Common myeloid progenitor, CD34-positive (primary cell): ENCODE measurements at regions not wholly inside any gene's neighbourhood (a gene's known extent, or its start where the extent isn't known, plus 50 kb on each side); places are given as distances from the start of the nearest gene placed in this dataset.

Experiments
- CTCF ChIA-PET: fragments of 350-600 bp; sonication (Branson Sonifier 250); formaldehyde crosslinking; loops from one replicate; lab custom pipeline; 2021; ENCODE audit warnings: antibody characterized with exemption; lab: Charles Lee
- POLR2A ChIA-PET: fragments of 350-600 bp; sonication (Branson Sonifier 250); formaldehyde crosslinking; loops from one replicate; lab custom pipeline; 2021; ENCODE audit warnings: antibody characterized with exemption; lab: Charles Lee
- DNase-seq, 3 donors: peaks; one replicate each; pipeline versions ENCODE4 v3.0.0 to v3.0.0-alpha.2; 2013
- H3K27ac ChIP-seq, 2 experiments: 1 replicate in 1 of 2; 2 replicates in 1 of 2; pipeline ENCODE4 v1.7.0; 2013; ENCODE audit warnings: inconsistent platforms in 2 of 2, low read length in 2 of 2, mild to moderate bottlenecking in 2 of 2, low read depth in 1 of 2, moderate library complexity in 1 of 2; ENCODE audit not compliant: severe bottlenecking in 2 of 2, insufficient read depth in 1 of 2, poor library complexity in 1 of 2
- H3K27me3 ChIP-seq, 5 experiments: replicated peaks in 2 of 5; 1 replicate in 3 of 5; 2 replicates in 2 of 5; pipeline versions ENCODE4 v1.6.1 to v1.7.0; 2013; ENCODE audit warnings: low read length in 4 of 5, mild to moderate bottlenecking in 2 of 5, moderate library complexity in 2 of 5, inconsistent platforms in 1 of 5; ENCODE audit not compliant: insufficient read depth in 5 of 5, control insufficient read depth in 4 of 5
- H3K36me3 ChIP-seq, 4 experiments: 1 replicate in 2 of 4; 2 replicates in 2 of 4; pipeline versions ENCODE4 v1.6.1 to v1.7.0; 2013; ENCODE audit warnings: low read length in 3 of 4, control low read depth in 1 of 4, mild to moderate bottlenecking in 1 of 4; ENCODE audit not compliant: control insufficient read depth in 4 of 4, insufficient read depth in 4 of 4
- H3K4me1 ChIP-seq, 4 experiments: 1 replicate in 3 of 4; 2 replicates in 1 of 4; pipeline versions ENCODE4 v1.6.1 to v1.7.1; 2013; ENCODE audit warnings: low read length in 3 of 4, mild to moderate bottlenecking in 3 of 4, control low read depth in 1 of 4, inconsistent platforms in 1 of 4, moderate library complexity in 1 of 4; ENCODE audit not compliant: control insufficient read depth in 4 of 4, insufficient read depth in 4 of 4; ENCODE audit errors: control extremely low read depth in 1 of 4
- H3K4me3 ChIP-seq, 7 experiments: 1 replicate in 4 of 7; 2 replicates in 3 of 7; pipeline versions ENCODE4 v1.5.1 to v1.7.0; 2013; ENCODE audit warnings: mild to moderate bottlenecking in 7 of 7, low read length in 6 of 7, moderate library complexity in 6 of 7, inconsistent platforms in 2 of 7, low read depth in 2 of 7, control low read depth in 1 of 7; ENCODE audit not compliant: insufficient read depth in 4 of 7, control insufficient read depth in 1 of 7; ENCODE audit errors: extremely low read depth in 1 of 7
- H3K9me3 ChIP-seq, 5 experiments: 1 replicate in 4 of 5; 2 replicates in 1 of 5; pipeline versions ENCODE4 v1.6.1 to v1.7.1; 2013; ENCODE audit warnings: low read length in 4 of 5, mild to moderate bottlenecking in 2 of 5, inconsistent platforms in 1 of 5, low read depth in 1 of 5, moderate library complexity in 1 of 5; ENCODE audit not compliant: control insufficient read depth in 4 of 5, insufficient read depth in 2 of 5; ENCODE audit errors: control extremely low read depth in 1 of 5
- WGBS: methylation state at CpG from one replicate; pipeline ENCODE4 v1.1.5; 2013; ENCODE audit not compliant: insufficient coverage; 5-methylcytosine and 5-hydroxymethylcytosine counted together

DNA sequence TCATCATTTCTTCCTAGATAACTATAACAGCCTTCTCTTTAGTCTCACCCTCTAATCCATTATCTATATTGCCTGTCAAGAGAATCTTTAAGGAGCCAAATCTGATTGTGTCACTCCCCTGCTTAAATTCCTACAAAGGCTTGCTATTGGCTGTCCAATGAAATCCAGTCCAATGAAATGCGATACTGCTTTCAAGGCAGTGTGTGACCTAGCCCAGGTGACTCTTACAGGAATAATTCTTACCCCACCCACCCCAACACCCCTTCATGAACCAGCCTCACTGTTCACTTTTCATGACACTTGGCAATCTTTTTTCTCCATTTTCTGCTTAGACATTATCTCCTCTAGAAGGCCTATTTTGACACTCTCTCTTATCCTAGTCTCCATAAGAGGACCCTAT, 163.3 kb upstream of the MARCKS start:
- WGBS, result 100% methylated on average over 1 of the region's 1 CpG
- no peak overlapping the region for H3K27ac ChIP-seq
- H3K4me3 ChIP-seq, result no peak overlapping the region
- POLR2A ChIA-PET, result no interaction called here
- peaks cover 0 to 8% (median 4%) of the 10 kb centered on the region in 4 experiments for H3K4me1 ChIP-seq
- H3K27me3 ChIP-seq, result no peaks in the 10 kb centered on the region
- H3K9me3 ChIP-seq, result no peaks in the 10 kb centered on the region
- H3K36me3 ChIP-seq, result no peaks in the 10 kb centered on the region
- no peak for DNase-seq
- CTCF ChIA-PET, result no interaction called here

DNA sequence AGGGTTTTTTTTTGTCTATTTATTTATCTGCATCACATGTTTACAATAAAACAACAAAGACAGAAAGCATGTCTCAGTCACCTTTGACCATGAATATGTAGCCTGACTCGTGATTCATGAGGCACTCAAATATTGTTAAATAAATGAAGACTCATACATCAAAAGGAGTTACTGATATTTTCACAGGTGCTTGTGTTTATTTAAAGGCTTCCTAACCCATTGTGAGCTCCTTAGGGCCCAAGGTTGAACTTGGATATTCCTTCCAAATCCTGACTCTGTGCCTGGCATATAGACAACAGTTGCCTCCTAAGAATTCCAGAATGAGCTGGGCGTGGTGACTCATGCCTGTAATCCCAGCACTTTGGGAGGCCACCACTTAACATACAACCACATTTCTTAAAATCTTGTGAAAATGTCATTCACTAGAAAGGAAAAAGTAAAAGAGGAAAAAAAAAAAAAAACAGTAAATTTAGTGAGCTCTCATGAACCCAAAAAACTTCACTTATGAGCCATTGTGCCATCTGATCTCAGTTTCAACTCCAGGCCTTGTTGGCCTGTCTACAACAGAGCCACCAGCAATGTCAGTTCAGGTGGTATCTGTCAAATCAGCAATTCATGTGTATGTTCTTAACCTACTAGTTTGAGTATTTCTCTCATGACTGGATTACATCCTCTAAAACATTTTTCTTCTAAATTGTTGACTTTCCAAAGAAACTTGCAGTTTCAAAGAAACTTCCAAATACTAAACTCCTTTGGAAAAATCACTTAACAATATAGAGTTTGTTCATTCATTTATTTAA, 162.7 kb upstream of the MARCKS start:
- Histone ChIP-seq H3K4me1 (peaks cover 0 to 8% (median 4%) of the 10 kb centered on the region in 4 experiments), H3K36me3 (no peaks in the 10 kb centered on the region), H3K9me3 (no peaks in the 10 kb centered on the region), H3K27ac (no peak overlapping the region), H3K27me3 (no peaks in the 10 kb centered on the region), H3K4me3 (no peak overlapping the region)
- DNase-seq, result no peak
- CTCF ChIA-PET, result no interaction called here
- POLR2A ChIA-PET, result no interaction called here
- no CpG with 5 or more reads among the region's 2 CpGs for WGBS

DNA sequence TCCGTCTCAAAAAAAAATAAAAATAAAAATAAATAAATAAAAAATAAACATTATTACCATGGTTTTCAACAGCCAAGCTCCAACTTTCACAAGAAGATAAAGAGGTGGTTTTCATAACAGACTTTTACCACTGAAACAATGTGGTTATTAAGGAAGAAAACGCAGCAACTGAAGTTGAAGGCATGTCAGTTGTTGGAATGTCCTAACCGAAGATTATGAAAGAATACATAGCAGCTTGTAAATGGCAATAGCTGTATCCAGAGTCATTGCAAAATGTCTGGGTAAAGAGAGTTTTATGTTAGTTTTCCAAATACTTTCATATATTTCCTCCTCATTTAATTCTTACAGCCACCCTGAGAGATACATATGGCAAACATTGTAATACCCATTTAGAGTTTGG, 161.6 kb upstream of the MARCKS start:
- POLR2A ChIA-PET, result interaction anchor here (0.6 kb wide), 2 partner anchors 23 to 161 kb away, joined by 3 to 4 read pairs; no protein-coding TSS in a partner anchor
- CTCF ChIA-PET, result no interaction called here

DNA sequence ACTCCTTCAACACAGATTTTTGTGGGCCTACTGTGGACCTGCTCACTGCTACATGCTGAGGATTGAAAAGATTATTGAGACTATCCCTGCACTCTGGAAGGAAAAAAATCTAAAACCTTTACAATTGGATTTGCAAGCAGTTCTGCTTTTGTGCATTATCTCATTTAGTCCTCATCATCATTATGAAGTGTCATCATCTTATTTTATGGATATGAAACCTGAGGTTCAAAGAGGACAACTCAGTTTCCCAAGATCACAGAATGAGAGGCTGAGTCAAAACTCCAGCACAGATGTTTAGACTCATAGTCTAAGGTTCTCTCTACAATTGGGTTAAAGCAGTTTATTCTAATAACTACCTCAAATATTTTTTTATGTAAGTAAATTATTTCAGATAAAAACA, 160.2 kb upstream of the MARCKS start:
- Histone ChIP-seq H3K27me3 (no peaks in the 10 kb centered on the region), H3K4me3 (no peak overlapping the region), H3K27ac (no peak overlapping the region), H3K36me3 (no peaks in the 10 kb centered on the region), H3K9me3 (no peaks in the 10 kb centered on the region), H3K4me1 (peaks cover 0 to 8% (median 4%) of the 10 kb centered on the region in 4 experiments)
- ChIA-PET POLR2A (no interaction called here), CTCF (no interaction called here)
- no peak for DNase-seq

More for the DNA sequence above, 161.6 kb upstream of the MARCKS start:
- no peak for DNase-seq
- WGBS, result 100% methylated on average over 1 of the region's 3 CpGs
- Histone ChIP-seq H3K9me3 (no peaks in the 10 kb centered on the region), H3K27me3 (no peaks in the 10 kb centered on the region), H3K4me3 (no peak overlapping the region), H3K36me3 (no peaks in the 10 kb centered on the region), H3K4me1 (peaks cover 0 to 8% (median 4%) of the 10 kb centered on the region in 4 experiments), H3K27ac (no peak overlapping the region)

DNA sequence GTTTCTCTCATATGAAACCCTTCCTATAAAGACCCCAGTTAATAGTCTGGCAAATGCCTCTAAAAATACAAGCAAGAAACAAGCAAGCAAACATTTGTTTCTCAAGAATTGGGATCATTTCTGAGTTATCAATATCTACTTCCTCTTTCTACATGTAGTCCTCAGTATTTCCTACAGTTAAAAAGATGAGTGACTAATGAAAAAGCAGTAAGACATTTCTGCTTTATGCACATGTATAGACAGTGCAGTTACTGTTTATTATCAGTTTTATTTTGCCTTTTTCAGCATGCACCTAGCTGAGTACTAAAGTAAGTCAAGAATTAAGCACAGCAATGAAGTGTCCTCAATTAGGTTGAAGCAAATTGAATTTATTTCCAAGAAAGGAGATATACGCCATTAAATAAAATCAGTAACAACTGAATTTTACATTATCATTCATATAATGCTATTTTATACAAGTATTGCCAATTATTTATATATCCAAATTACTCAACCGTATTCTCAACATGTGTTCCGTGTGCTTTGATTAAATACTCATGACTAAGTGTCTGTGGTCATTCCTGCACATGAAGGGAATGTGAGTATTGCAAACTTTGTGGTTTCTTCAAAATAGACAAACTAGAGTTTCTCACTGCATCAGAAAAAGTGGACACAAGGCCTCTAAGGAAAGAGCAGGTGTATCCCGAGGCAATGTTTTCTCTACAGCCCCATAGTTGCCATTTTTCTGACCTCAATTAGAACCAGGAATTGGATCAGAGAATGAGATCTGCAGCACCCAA, 159.3 kb upstream of the MARCKS start:
- H3K4me3 ChIP-seq, result no peak overlapping the region
- H3K27me3 ChIP-seq, result no peaks in the 10 kb centered on the region
- H3K27ac ChIP-seq, result no peak overlapping the region
- ChIA-PET CTCF (no interaction called here), POLR2A (no interaction called here)
- 100% methylated on average over 1 of the region's 4 CpGs for WGBS
- peaks cover 0 to 8% (median 4%) of the 10 kb centered on the region in 4 experiments for H3K4me1 ChIP-seq
- no peaks in the 10 kb centered on the region for H3K9me3 ChIP-seq
- no peaks in the 10 kb centered on the region for H3K36me3 ChIP-seq
- DNase-seq, result peak; percentile 6 to 58 (median 47)

DNA sequence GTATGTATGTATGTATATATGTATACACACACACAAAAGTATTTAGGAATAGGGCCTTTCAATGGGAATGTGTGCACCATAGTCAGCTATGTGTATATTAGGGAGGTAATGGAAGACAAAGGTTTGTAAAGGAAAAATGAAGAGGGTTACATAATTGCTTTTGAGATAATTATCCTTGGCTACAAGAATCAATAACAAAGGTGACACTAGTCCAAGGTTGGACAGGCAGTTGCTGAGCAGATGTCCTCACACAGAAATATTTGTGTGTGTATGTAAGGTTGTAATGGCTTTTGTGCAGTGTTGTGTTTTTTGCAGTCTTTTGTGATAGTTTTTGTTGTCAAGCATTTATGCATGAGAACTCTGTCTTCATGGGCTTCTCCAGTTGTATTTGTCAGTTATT, 157.9 kb upstream of the MARCKS start:
- H3K27ac ChIP-seq, result no peak overlapping the region
- ChIA-PET POLR2A (no interaction called here), CTCF (no interaction called here)
- peaks cover 0 to 8% (median 4%) of the 10 kb centered on the region in 4 experiments for H3K4me1 ChIP-seq
- no peak for DNase-seq
- no peak overlapping the region for H3K4me3 ChIP-seq
- H3K27me3 ChIP-seq, result no peaks in the 10 kb centered on the region
- no peaks in the 10 kb centered on the region for H3K9me3 ChIP-seq
- H3K36me3 ChIP-seq, result no peaks in the 10 kb centered on the region
